ENCODE measurements at regions not wholly inside any gene's neighbourhood (a gene's known extent, or its start where the extent isn't known, plus 50 kb on each side); places are given as distances from the start of the nearest gene placed in this dataset.

DNA sequence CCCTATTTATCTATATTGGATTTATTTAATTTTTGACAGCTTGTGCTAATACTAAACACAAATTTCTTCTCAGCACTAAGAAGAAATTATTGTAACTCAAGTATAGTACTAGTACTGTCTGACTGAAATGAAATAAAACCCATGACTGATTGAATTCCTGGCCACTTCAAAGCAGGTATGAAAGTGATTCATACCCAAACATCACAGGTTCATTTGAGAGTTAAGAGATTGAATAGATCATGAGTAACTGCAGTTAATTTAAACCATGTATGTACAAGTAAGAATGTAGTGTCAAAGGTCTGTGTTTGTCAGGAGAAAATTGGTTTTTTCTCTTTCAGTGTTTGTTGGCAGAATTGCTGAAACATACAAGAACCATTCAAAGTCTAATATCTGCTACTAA lies 332.0 kb upstream of the GRM7 start (continued):
- no peak for TF ChIP-seq ZBTB49 (CRISPR knock-in tag; IDR thresholded peaks at IDR 0.05; ENCODE audit: borderline replicate concordance)
- no peak for TF ChIP-seq ZNF264 (CRISPR knock-in tag; IDR thresholded peaks at IDR 0.05)
- TF ChIP-seq EZH2 (conservative IDR thresholded peaks at IDR 0.05; ENCODE audit: low read depth, low read length), result no peak
- no peak for TF ChIP-seq BORCS8-MEF2B (CRISPR knock-in tag; IDR thresholded peaks at IDR 0.05)

DNA sequence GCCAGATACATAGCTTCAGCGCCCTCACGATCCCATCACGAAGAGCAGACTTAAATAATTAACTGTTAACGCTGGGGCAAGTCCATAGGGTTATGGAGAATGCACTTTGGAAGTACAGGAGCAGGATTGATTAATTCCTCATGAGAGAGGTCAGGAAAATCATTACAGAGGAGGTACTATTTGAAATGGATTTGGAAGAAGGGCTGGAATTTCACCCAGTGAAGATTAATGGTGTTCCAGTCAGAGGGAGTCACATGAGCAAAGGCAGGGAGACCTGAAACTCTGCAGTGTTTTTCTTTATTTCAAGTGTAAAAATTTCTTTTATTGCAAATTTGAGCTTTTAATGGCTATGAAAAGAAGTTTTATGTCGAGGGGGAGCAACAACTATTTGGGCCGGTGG lies 329.8 kb upstream of the GRM7 start:
- Histone ChIP-seq H3K4me3 (replicated peaks in 1 of 3; ENCODE audit: insufficient read depth in 1 of 3, low read depth in 2 of 3, low read length in 3 of 3) (no peak overlapping the region), H3K27ac (ENCODE audit: extremely low read length, insufficient read depth, low read length) (no peak overlapping the region), H3K4me1 (ENCODE audit: insufficient read depth, low read length) (no peaks in the 10 kb centered on the region), H3K4me2 (ENCODE audit: low read depth, low read length) (no peak overlapping the region), H3K9me3 (ENCODE audit: low read length) (peaks cover 47% of the 10 kb centered on the region; the same call in 1 of the 2 replicates), H4K20me1 (ENCODE audit: insufficient read depth, low read length) (no peaks in the 10 kb centered on the region), H3K9ac (ENCODE audit: insufficient read depth, low read depth, low read length) (no peak overlapping the region), H3K27me3 (ENCODE audit: control insufficient read depth in 1 of 2, insufficient read depth in 2 of 2, low read length in 2 of 2) (no peaks in the 10 kb centered on the region), H3K79me2 (ENCODE audit: insufficient read depth, low read length) (no peaks in the 10 kb centered on the region), H2AFZ (ENCODE audit: low read length) (no peak overlapping the region), H3K36me3 (replicated peaks in 1 of 2; ENCODE audit: control insufficient read depth in 1 of 2, insufficient read depth in 2 of 2, low read length in 2 of 2) (no peaks in the 10 kb centered on the region)
- no peak for ATAC-seq
- TF ChIP-seq ZNF792 (CRISPR knock-in tag; IDR thresholded peaks at IDR 0.05), result no peak
- no peak for TF ChIP-seq ZNF446 (CRISPR knock-in tag; IDR thresholded peaks at IDR 0.05)
- TF ChIP-seq ZNF7 (CRISPR knock-in tag; IDR thresholded peaks at IDR 0.05), result no peak
- TF ChIP-seq ZNF737 (CRISPR knock-in tag; IDR thresholded peaks at IDR 0.05; ENCODE audit: borderline replicate concordance), result no peak
- TF ChIP-seq ZZZ3 (CRISPR knock-in tag; IDR thresholded peaks at IDR 0.05; ENCODE audit: borderline replicate concordance), result no peak
- WGBS (ENCODE audit: low lambda C conversion rate), result 30% methylated on average over 6 of the region's 6 CpGs
- intact Hi-C loops (cut with micrococcal nuclease; ENCODE audit: unreplicated experiment) (no loop called here), in situ Hi-C loops (cut with HindIII; ENCODE audit: extremely low pct_ligation_motif_present, low pct_unique_long_range_greater_than_20kb) (no loop called here)
- ChIA-PET POLR2A (no interaction called here), CTCF (ENCODE audit: low intra/inter-chr PET ratio, low total read pairs) (no interaction called here)
- DNase-seq (ENCODE audit: low spot score), result no peak
- FAIRE-seq, result no peak
- no TSS peak for BruUV-seq (replicated peaks)
